Stimulated activated CD8-positive, alpha-beta memory T cell treated with anti-CD3 and anti-CD28 coated beads, Interleukin-7, amount 100 ng/mL, for 48 hours (primary cell): ENCODE measurements at regions not wholly inside any gene's neighbourhood (a gene's known extent, or its start where the extent isn't known, plus 50 kb on each side); places are given as distances from the start of the nearest gene placed in this dataset.
"Not testable (repeated sequence)": the region's sequence is repeated elsewhere in the genome, so short reads cannot be mapped to it uniquely, and the experiment has no call there.

ENCODE experiments used
- DNase-seq, 2 donors: peaks; one replicate each; pipeline ENCODE4 v3.0.0-alpha.2; 2020; ENCODE audit warnings: low read depth in 1 of 2; ENCODE audit errors: extremely low read depth in 1 of 2

DNA sequence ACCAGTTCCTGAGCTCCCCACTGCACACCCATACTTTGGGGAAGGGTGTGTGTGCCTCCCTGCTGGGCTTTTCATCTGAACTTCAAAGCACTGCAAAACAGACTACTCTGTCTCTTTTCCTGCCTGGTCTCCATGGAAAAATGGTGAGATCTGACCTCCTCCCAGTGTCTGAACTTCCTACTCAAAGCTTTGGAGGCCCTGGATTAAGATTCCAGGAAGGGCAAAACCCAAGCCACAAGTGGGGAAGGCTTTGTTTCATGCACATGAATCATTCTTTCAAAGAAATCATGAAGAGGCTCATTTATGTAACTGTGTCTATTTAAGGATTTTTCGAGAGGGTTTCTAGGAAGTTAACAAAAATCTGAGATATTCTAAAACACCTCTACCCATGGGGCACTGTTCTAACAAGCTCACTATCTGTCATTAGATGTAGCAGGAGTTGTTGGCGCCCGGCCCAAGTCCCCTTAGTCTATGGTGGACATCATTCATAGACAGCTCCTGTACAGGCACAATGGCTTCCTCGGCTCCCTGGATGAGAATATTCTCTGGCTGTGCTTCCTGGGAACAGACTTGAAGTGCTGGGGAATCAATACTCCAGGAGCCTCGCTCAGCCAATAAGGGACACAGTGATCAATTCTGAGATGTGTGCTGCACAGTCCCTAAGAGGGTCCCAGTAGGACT is 224.0 kb downstream of the KTN1 start:
- DNase-seq: no peak

GRCh38 chr14:55805250-55805649 is 225.2 kb downstream of the KTN1 start:
- no peak for DNase-seq

DNA sequence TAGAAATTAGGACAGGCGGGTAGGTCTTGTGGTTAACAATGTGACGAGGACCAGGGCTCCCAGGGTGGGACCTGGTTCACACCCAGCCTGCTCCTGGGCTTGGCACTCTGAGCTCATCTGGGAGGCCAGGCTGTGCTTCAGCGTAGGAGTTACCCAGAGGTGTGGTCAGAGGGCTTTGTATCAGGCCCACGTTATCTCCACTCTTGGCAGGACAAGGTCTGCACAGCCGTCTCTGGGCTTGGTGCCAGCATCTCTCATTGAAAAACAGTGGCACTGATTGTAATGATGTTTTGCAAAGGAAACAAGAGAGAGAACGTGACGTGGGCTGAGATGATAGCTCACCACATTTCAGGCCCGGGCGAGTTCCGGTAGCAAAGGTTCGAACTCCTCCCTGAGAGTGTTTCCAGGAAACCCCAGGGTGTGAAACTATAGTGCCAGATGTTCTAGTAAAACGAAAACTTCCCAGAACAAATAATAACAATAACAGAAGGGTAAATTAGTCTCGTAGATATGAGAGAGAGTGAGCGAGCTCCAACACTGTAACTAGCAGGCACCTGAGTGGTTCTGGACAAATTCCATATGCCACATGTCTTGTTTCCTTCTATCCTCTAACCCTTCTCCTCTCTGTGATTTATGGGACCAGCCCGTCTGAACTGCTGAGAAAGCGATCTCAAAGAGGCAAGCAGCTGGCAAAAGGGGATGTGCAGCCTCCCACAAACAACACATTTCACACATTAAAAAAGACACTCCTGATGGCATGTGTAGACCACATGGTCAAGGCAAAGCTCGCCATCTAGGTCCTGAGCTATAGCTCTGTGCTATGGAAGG is 227.3 kb downstream of the KTN1 start:
- DNase-seq: peak; percentile 33 to 69

GRCh38 chr14:55807881-55808379 is 227.9 kb downstream of the KTN1 start:
- no peak for DNase-seq

DNA sequence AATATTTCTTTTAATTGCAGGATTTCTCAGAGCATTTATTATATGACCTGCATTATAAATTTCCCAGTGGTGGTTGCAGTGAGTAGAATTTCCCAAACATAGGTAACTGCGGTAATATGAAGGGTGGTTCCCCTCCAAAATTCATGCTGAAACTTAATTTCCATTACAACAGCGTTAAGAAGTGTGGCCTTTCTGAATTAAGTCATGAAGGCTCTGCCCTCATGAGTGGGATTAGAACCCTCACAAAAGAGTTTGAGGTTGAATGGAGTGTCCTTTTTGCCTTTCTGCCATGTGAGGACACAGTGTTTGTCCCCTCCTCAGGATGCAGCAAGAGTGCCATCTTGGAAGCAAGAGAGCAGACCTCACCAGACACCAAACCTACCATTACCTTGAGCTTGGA is 233.6 kb downstream of the KTN1 start:
- no peak for DNase-seq

GRCh38 chr14:55814064-55814463 is 234.1 kb downstream of the KTN1 start:
- DNase-seq: no peak

GRCh38 chr14:55814873-55815272 is 234.9 kb downstream of the KTN1 start:
- DNase-seq: no peak

GRCh38 chr14:55816225-55816624 is 236.2 kb downstream of the KTN1 start:
- DNase-seq: no peak

GRCh38 chr14:55819610-55820304 is 239.8 kb downstream of the KTN1 start:
- DNase-seq: no peak

- no peak for DNase-seq
These were observed 242.9 kb downstream of the KTN1 start for GRCh38 chr14:55822906-55823305.

- no peak for DNase-seq
These were observed 252.3 kb downstream of the KTN1 start for GRCh38 chr14:55832122-55832911.

DNA sequence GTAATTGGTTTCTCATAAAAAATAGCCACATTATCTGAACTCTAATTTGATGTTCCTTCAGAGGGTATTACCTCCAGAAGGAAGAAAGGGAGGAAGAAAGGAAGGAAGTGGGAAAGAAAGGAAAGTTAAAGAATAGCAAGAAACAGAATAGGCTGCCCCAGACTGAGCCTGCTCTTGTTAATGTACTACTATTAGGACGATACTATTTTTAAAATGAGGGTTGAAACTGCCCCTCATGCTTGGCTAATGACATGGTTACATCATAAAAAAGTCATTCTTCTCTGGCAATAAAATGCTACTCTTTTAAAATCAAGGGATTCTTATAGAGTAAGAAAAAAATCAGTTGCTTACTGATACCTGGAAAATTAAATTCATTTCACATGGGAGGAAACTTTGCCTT is 253.0 kb downstream of the KTN1 start:
- DNase-seq: no peak

DNA sequence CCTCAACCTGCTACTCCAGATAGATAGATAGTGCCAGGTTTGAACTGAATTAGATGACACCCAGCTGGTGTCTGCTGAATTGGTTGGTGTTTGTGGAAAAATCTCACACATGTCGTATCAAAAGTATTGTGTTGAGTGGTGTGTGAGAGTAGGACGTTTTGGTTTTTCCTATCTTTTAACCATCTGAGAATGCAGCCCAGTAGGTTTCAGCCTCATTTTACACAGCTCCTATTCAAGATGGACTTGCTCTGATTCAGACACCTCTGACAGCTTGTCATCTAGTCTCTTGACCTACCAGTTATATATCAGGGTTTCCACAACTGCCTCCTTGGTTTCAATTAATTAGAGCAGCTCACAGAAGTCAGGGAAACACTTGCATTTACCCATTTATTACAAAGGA is 254.4 kb downstream of the KTN1 start:
- no peak for DNase-seq

DNA sequence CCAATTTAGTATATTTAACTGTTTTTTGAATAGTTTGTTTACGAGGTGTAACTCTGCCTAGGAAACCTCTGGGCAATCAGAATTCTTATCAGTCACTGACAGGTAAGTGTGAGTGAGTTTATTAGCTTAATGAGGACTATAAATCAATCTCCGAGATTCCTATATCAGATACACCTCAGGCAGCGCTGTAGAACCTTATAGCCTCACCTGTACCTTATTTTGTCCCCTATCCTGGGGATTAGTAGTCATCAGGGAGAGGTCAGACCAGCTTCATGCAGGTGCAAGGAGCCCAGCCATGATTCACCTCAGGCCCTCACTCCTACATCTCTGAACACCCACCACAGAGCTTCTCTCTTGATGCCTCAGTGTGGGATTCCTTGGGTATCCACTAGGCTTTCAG is 256.0 kb downstream of the KTN1 start:
- no peak for DNase-seq

GRCh38 chr14:55837467-55837866 is 257.5 kb downstream of the KTN1 start:
- no peak for DNase-seq

GRCh38 chr14:55838529-55839052 is 258.6 kb downstream of the KTN1 start:
- no peak for DNase-seq

DNA sequence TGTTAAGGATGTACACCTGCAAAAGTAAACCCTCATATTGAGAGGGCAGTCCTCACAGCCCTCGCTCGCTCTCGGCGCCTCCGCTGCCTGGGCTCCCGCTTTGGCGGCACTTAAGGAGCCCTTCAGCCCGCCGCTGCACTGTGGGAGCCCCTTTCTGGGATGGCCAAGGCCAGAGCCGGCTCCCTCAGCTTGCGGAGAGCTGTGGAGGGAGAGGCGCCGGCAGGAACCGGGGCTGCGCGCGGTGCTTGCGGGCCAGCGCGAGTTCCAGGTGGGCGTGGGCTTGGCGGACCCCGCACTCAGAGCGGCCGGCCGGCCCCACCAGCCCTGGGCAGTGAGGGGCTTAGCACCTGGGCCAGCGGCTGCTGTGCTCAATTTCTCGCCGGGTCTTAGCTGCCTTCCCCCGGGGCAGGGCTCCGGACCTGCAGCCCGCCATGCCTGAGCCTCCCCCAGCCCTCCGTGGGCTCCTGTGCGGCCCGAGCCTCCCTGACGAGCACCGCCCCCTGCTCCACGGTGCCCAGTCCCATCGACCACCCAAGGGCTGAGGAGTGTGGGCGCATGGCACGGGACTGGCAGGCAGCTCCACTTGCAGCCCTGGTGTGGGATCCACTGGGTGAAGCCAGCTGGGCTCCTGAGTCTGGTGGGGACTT is 259.4 kb downstream of the KTN1 start:
- not testable (repeated sequence) for DNase-seq

DNA sequence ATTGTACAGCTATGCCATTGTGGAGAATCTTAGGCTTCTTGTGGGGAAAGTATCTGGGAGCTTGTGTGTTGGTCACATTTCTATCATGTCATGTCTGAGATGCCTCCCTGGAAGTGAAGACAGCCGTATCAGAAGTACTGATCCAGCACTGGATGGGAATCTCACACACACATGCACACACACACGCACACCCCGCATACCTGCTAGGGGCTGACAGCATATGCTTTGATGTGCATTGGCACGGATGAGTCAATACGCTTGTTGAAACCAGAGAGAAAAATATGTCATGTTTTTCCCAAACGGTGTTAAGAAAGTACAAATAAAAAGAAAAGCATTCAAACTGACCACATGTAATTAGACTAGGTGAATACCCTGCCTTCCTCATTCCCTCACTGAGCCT is 260.8 kb downstream of the KTN1 start:
- no peak for DNase-seq

DNA sequence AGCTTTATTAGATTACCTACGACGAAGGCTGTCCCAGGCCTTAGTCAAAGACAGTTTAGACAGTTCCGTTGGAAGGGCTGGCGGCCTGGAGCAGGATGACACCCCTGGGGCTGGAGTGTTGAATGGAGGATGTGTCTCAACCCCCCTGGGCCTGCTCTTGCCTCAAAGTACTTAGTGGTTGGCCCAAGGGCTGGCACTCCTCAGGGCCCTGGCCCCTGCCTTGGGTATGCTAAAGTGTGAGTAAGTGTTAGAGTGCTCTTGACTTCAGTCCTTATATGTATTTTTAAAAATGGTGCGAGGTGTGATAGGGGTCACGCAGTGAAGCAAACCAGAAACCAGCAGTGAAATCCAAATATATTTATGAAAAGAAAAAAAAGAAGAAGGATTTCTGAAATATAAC is 261.6 kb downstream of the KTN1 start:
- no peak for DNase-seq
